HL-60 (cell line): ENCODE measurements at regions not wholly inside any gene's neighbourhood (a gene's known extent, or its start where the extent isn't known, plus 50 kb on each side); places are given as distances from the start of the nearest gene placed in this dataset.
A peak's percentile ranks its signal among the peaks of the same experiment; 100 is the strongest.

ENCODE experiments used
- DNase-seq, 2 experiments: peaks; one replicate each; pipeline ENCODE4 v3.0.0-alpha.2; 2010 to 2020; ENCODE audit warnings: low read depth in 1 of 2, low spot score in 1 of 2
- H3K27ac ChIP-seq: fragments of 250-450 bp; sonication (Bioruptor Pico); replicated peaks from 2 replicates; pipeline ENCODE4 v1.5.1; 2020; ENCODE audit warnings: mild to moderate bottlenecking, moderate library complexity
- H3K27me3 ChIP-seq: fragments of 250-450 bp; sonication (Bioruptor Pico); 2 replicates; pipeline ENCODE4 v1.5.1; 2021; ENCODE audit warnings: mild to moderate bottlenecking, moderate library complexity; ENCODE audit not compliant: insufficient read depth, poor library complexity, severe bottlenecking
- H3K4me3 ChIP-seq: replicated peaks from 2 replicates; pipeline ENCODE4 v1.5.1; 2011; ENCODE audit warnings: mild to moderate bottlenecking, control low read depth, low read length; ENCODE audit not compliant: insufficient read depth
- GABPA ChIP-seq: IDR thresholded peaks from 2 replicates; pipeline ENCODE4 v1.6.1; 2012; ENCODE audit warnings: low read depth
- POLR2AphosphoS5 ChIP-seq: IDR thresholded peaks from 2 replicates; pipeline ENCODE4 v1.6.1; 2012; ENCODE audit warnings: low read depth
- REST ChIP-seq: IDR thresholded peaks from 2 replicates; pipeline ENCODE4 v1.6.1; 2012; ENCODE audit warnings: low read depth; ENCODE audit not compliant: insufficient replicate concordance
- SPI1 ChIP-seq: IDR thresholded peaks from 2 replicates; pipeline ENCODE4 v1.6.1; 2012; ENCODE audit warnings: low read depth, mild to moderate bottlenecking, borderline replicate concordance
- TF ChIP-seq, protein P1 (sequence below): IDR thresholded peaks from one replicate; pipeline ENCODE4 v1.5.1; 2011; ENCODE audit warnings: low read length, control low read depth, inconsistent platforms; ENCODE audit not compliant: insufficient read depth

DNA sequence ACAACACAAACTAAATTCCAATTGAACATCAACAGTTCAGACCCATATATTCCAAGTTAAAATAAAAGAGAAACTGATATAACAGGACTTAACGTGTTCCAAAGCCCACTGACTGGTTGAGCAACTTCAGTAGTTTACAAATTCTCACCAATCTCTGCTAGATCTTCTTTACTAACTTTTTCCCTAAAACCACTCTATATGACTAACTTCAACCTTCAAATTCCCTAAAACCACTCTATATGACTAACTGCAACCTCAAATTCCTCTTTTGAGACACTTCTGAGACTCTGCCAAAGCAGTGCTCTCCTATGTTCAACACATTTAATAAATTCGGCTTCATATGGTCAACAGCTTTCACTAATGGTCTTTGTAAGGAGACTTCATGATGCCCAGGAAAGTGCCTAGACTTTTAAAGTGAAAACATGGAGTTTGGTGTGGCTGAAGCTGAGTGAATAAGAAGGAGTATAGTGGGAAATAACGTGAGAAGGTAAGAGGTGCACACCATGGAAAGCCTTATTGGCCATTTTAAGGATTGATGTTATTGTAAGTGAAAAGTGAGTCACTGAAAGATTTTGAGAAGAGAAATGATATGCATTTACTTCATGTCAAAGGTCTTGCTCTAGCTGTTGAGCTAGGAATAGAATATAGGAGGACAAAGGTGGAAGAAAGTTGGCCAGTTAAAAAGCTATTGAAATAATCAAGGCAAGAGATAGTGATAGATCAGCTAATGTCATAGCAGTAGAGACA, 134.0 kb upstream of the HCRTR2 start:
- DNase-seq: peak in 1 of 2 experiments; percentile 3
- H3K27ac ChIP-seq: no peak overlapping the region
- no peak overlapping the region for H3K4me3 ChIP-seq
- TF ChIP-seq, protein P1, sequence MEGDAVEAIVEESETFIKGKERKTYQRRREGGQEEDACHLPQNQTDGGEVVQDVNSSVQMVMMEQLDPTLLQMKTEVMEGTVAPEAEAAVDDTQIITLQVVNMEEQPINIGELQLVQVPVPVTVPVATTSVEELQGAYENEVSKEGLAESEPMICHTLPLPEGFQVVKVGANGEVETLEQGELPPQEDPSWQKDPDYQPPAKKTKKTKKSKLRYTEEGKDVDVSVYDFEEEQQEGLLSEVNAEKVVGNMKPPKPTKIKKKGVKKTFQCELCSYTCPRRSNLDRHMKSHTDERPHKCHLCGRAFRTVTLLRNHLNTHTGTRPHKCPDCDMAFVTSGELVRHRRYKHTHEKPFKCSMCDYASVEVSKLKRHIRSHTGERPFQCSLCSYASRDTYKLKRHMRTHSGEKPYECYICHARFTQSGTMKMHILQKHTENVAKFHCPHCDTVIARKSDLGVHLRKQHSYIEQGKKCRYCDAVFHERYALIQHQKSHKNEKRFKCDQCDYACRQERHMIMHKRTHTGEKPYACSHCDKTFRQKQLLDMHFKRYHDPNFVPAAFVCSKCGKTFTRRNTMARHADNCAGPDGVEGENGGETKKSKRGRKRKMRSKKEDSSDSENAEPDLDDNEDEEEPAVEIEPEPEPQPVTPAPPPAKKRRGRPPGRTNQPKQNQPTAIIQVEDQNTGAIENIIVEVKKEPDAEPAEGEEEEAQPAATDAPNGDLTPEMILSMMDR: no peak
- TF ChIP-seq GABPA: no peak
- TF ChIP-seq SPI1: no peak
- no peak for TF ChIP-seq REST
- no peak for TF ChIP-seq POLR2AphosphoS5
- no peaks in the 10 kb centered on the region for H3K27me3 ChIP-seq

GRCh38 chr6:55046869-55047422, 127.4 kb upstream of the HCRTR2 start:
- Histone ChIP-seq H3K4me3 (no peak overlapping the region), H3K27ac (peak overlapping the region; percentile 8), H3K27me3 (no peaks in the 10 kb centered on the region)
- peak in 1 of 2 experiments; percentile 5 for DNase-seq
- TF ChIP-seq, protein P1: no peak
- TF ChIP-seq GABPA: no peak
- TF ChIP-seq SPI1: no peak
- no peak for TF ChIP-seq POLR2AphosphoS5
- no peak for TF ChIP-seq REST

DNA sequence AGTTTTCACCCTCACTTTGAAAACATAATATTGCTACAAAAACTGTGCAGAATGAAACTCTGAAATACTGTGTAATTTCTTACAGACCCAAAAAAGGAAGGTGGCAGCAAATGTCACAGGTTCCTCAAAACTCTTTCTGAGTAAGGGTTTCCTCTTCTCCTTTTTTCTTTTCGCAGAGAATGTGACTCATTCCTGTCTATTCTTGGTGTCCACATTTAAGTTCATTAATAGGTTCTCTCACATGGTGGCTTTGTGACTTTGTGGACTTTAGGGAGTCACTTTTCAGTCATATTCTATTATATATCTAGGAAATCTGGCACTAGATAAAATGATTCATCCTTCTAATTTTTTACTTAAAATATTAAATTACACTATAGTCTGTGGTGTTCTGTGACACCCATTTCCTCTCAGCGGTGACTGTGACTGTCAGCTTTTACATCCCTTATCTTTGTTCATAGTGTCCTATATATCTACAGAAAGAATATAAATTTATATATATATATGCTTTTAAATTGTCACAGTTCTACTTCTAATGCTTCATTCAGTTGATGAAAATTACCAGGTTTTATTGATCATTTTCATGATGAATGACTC, 126.8 kb upstream of the HCRTR2 start:
- DNase-seq: peak; percentile 13 to 55
- Histone ChIP-seq H3K27me3 (no peaks in the 10 kb centered on the region), H3K27ac (peak overlapping the region; percentile 8; the same call in 1 of the 2 replicates), H3K4me3 (no peak overlapping the region)
- TF ChIP-seq GABPA (no peak), REST (no peak), POLR2AphosphoS5 (no peak), SPI1 (peak; percentile 90)
- TF ChIP-seq, protein P1: no peak
